ENCODE measurements at regions not wholly inside any gene's neighbourhood (a gene's known extent, or its start where the extent isn't known, plus 50 kb on each side); places are given as distances from the start of the nearest gene placed in this dataset.

DNA sequence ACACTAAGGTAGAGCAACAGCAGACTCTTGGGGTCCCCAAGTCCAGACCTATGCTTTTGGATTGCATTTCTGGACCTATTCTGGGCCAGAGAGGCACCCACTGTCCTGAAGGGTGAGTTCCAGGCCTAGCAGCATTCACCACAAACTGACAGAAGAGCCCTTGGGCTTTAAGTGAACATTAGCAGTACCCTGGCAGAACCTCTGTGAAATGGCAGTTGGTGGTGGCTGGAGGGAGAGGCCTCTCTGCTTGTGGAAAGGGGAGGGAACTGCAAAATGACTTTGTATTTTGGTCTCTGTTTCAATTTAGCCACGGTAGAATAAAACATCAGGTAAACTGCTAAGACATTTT, 1211.9 kb downstream of the PCDH18 start:
- no peak for TF ChIP-seq CTCF (IDR thresholded peaks at IDR 0.05)
- Histone ChIP-seq H3K4me1 (no peaks in the 10 kb centered on the region), H3K9me3 (no peaks in the 10 kb centered on the region), H3K36me3 (no peaks in the 10 kb centered on the region), H3K4me3 (no peak overlapping the region), H3K27ac (no peak overlapping the region), H3K27me3 (no peaks in the 10 kb centered on the region)
- no peak for DNase-seq (ENCODE audit: extremely low spot score in 2 of 2)
- intact Hi-C loops (cut with DNase I) = no loop called here

DNA sequence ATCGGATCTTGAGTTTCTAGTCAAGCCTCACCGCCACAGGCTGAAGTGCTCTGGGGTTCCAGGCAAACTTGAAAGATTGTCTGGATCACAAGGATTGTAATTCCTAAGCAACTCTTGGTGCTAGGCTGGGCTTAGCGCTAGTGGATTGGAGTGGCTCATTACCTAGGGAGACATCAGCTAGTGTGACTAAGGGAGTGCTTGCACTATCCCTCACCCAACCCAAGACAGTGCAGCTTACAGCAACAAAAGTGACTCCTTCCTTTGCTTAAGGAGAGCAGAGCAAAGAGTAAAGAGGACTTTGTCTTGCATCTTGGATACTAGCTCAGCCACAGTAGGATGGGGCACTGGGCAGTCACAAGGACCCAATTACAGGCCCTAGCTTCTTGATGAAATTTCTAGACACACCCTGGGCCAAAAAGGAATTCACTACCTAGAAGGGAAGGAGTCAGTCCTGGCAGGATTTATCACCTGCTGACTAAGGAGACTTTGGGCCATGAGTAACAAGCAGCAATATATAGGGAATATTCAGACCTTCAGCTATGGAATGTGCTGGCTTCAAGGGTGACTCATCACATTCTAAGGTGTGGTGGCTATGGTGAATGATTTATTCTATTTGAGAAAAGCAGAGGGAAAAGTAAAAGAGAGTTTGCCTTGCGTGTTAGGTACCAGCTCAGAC, 1212.4 kb downstream of the PCDH18 start:
- intact Hi-C loops (cut with DNase I) = no loop called here
- Histone ChIP-seq H3K36me3 (no peaks in the 10 kb centered on the region), H3K4me1 (no peaks in the 10 kb centered on the region), H3K9me3 (no peaks in the 10 kb centered on the region), H3K27ac (no peak overlapping the region), H3K27me3 (no peaks in the 10 kb centered on the region), H3K4me3 (no peak overlapping the region)
- no peak for TF ChIP-seq CTCF (IDR thresholded peaks at IDR 0.05)
- no peak for TF ChIP-seq POLR2AphosphoS5 (IDR thresholded peaks at IDR 0.05; ENCODE audit: insufficient read depth in 1 of 2, low read depth in 1 of 2)
- TF ChIP-seq POLR2A (IDR thresholded peaks at IDR 0.05) = no peak
- no peak for DNase-seq (ENCODE audit: extremely low spot score in 2 of 2)

GRCh38 chr4:136316961-136317360, 1215.3 kb downstream of the PCDH18 start:
- no peak for DNase-seq (ENCODE audit: extremely low spot score in 2 of 2)
- intact Hi-C loops (cut with DNase I) = no loop called here
- Histone ChIP-seq H3K4me1 (no peaks in the 10 kb centered on the region), H3K27me3 (no peaks in the 10 kb centered on the region), H3K27ac (no peak overlapping the region), H3K4me3 (no peak overlapping the region), H3K36me3 (no peaks in the 10 kb centered on the region), H3K9me3 (no peaks in the 10 kb centered on the region)
- no peak for TF ChIP-seq POLR2A (IDR thresholded peaks at IDR 0.05)
- TF ChIP-seq POLR2AphosphoS5 (IDR thresholded peaks at IDR 0.05; ENCODE audit: insufficient read depth in 1 of 2, low read depth in 1 of 2) = no peak
- no peak for TF ChIP-seq CTCF (IDR thresholded peaks at IDR 0.05)

DNA sequence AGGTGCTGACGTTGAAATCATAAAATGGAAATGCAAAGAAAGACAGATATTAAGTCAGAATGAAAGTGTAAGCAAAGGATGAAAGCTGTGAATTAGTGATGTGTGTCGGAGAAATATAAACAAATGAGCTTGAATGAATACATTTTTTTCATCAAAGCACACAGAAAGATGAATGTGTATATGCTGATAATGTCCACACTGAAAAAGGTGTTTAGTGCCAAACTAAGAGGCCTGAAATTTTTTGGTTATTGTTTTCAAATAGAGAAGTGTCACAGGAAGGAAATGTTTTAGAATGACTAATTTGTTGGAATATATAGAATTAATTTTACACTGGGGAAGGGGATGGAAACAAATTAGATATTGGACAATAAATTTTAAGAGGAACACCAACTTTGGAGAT, 1217.6 kb downstream of the PCDH18 start:
- H3K9me3 ChIP-seq = no peaks in the 10 kb centered on the region
- H3K36me3 ChIP-seq = no peaks in the 10 kb centered on the region
- TF ChIP-seq POLR2AphosphoS5 (IDR thresholded peaks at IDR 0.05; ENCODE audit: insufficient read depth in 1 of 2, low read depth in 1 of 2) = no peak
- TF ChIP-seq POLR2A (IDR thresholded peaks at IDR 0.05) = no peak
- TF ChIP-seq CTCF (IDR thresholded peaks at IDR 0.05) = no peak
- intact Hi-C loops (cut with DNase I) = no loop called here
- H3K4me1 ChIP-seq = no peaks in the 10 kb centered on the region
- no peak overlapping the region for H3K4me3 ChIP-seq
- H3K27ac ChIP-seq = no peak overlapping the region
- no peaks in the 10 kb centered on the region for H3K27me3 ChIP-seq
- no peak for DNase-seq (ENCODE audit: extremely low spot score in 2 of 2)

GRCh38 chr4:136311774-136312173, 1220.5 kb downstream of the PCDH18 start:
- Histone ChIP-seq H3K4me3 (no peak overlapping the region), H3K27ac (no peak overlapping the region), H3K27me3 (no peaks in the 10 kb centered on the region), H3K9me3 (no peaks in the 10 kb centered on the region), H3K4me1 (no peaks in the 10 kb centered on the region), H3K36me3 (no peaks in the 10 kb centered on the region)
- no peak for TF ChIP-seq CTCF (IDR thresholded peaks at IDR 0.05)
- TF ChIP-seq POLR2A (IDR thresholded peaks at IDR 0.05) = no peak
- TF ChIP-seq POLR2AphosphoS5 (IDR thresholded peaks at IDR 0.05; ENCODE audit: insufficient read depth in 1 of 2, low read depth in 1 of 2) = no peak
- intact Hi-C loops (cut with DNase I) = no loop called here
- DNase-seq (ENCODE audit: extremely low spot score in 2 of 2) = no peak

Measured in vagina (tissue), 2 donors.